IMR-90 (cell line): ENCODE measurements at regions not wholly inside any gene's neighbourhood (a gene's known extent, or its start where the extent isn't known, plus 50 kb on each side); places are given as distances from the start of the nearest gene placed in this dataset.

ENCODE experiments used
- ATAC-seq: fragments of 200-7000 bp; cut with Tn5 transposase; 2 replicates; pipeline ENCODE4 v1.9.1; 2020; ENCODE audit warnings: low read depth, mild to moderate bottlenecking, moderate library complexity
- BruUV-seq: library from RNA; stranded (reverse); fragments of 400-500 nt; replicated peaks from 2 replicates; lab custom pipeline; 2021; lab: Mats Ljungman, UMichigan
- CTCF ChIA-PET: fragments of 300-600 bp; formaldehyde crosslinking; extraction: SDS; loops from one replicate; lab custom pipeline; 2021; ENCODE audit warnings: antibody characterized with exemption; lab: Yijun Ruan, JAX
- POLR2A ChIA-PET: fragments of 300-600 bp; sonication (Branson Sonifier 250); formaldehyde crosslinking; loops from one replicate; lab custom pipeline; 2022; ENCODE audit warnings: antibody characterized with exemption; ENCODE audit not compliant: unreplicated experiment; lab: Charles Lee
- DNase-seq: peaks from one replicate; pipeline ENCODE4 v3.0.0; 2013
- H2AFZ ChIP-seq: replicated peaks from 2 replicates; pipeline ENCODE3; 2013; ENCODE audit warnings: low read length, mild to moderate bottlenecking; ENCODE audit not compliant: poor library complexity
- H2AK5ac ChIP-seq: 2 replicates; pipeline ENCODE4 v1.6.1; 2013; ENCODE audit warnings: low read depth, low read length, inconsistent platforms
- H2AK9ac ChIP-seq: replicated peaks from 2 replicates; pipeline ENCODE3; 2013; ENCODE audit warnings: mild to moderate bottlenecking, low read depth, low read length, moderate library complexity; ENCODE audit not compliant: poor library complexity
- H2BK120ac ChIP-seq: 2 replicates; pipeline ENCODE4 v1.6.1; 2013; ENCODE audit warnings: low read depth, low read length, inconsistent platforms
- H2BK15ac ChIP-seq: 3 replicates; pipeline ENCODE4 v1.6.1; 2013; ENCODE audit warnings: low read depth, low read length, inconsistent platforms
- H2BK20ac ChIP-seq: 2 replicates; pipeline ENCODE4 v1.6.1; 2013; ENCODE audit warnings: low read depth, mild to moderate bottlenecking, inconsistent platforms, low read length, moderate library complexity
- H2BK5ac ChIP-seq: 2 replicates; pipeline ENCODE4 v1.6.1; 2013; ENCODE audit warnings: mild to moderate bottlenecking, low read depth, low read length, inconsistent platforms; ENCODE audit not compliant: poor library complexity, severe bottlenecking
- H3K14ac ChIP-seq: replicated peaks from 2 replicates; pipeline ENCODE4 v1.6.1; 2013; ENCODE audit warnings: low read depth, low read length, inconsistent platforms
- H3K18ac ChIP-seq: 2 replicates; pipeline ENCODE4 v1.6.1; 2013; ENCODE audit warnings: low read depth, low read length, control low read depth
- H3K23ac ChIP-seq: 2 replicates; pipeline ENCODE4 v1.6.1; 2013; ENCODE audit warnings: low read depth, low read length, inconsistent platforms
- H3K27ac ChIP-seq: 2 replicates; pipeline ENCODE4 v1.5.1; 2013; ENCODE audit warnings: mild to moderate bottlenecking, control low read depth, low read length; ENCODE audit not compliant: insufficient read depth
- H3K27me3 ChIP-seq: 2 replicates; pipeline ENCODE4 v1.6.1; 2013; ENCODE audit warnings: low read length; ENCODE audit not compliant: control insufficient read depth, insufficient read depth
- H3K36me3 ChIP-seq: 2 replicates; pipeline ENCODE4 v1.6.1; 2013; ENCODE audit warnings: low read length, mixed read lengths; ENCODE audit not compliant: control insufficient read depth, insufficient read depth
- H3K4ac ChIP-seq: 2 replicates; pipeline ENCODE4 v1.6.1; 2013; ENCODE audit warnings: low read depth, low read length, inconsistent platforms
- H3K4me1 ChIP-seq: 2 replicates; pipeline ENCODE4 v1.6.1; 2013; ENCODE audit warnings: low read length, mixed read lengths; ENCODE audit not compliant: control insufficient read depth, insufficient read depth
- H3K4me2 ChIP-seq: 2 replicates; pipeline ENCODE4 v1.6.1; 2013; ENCODE audit warnings: low read depth, mild to moderate bottlenecking, control low read depth, low read length, moderate library complexity
- H3K4me3 ChIP-seq: 2 replicates; pipeline ENCODE4 v1.5.1; 2013; ENCODE audit warnings: low read depth, mild to moderate bottlenecking, control low read depth, low read length, moderate library complexity; ENCODE audit not compliant: insufficient read depth
- H3K56ac ChIP-seq: 2 replicates; pipeline ENCODE4 v1.6.1; 2013; ENCODE audit warnings: low read length, inconsistent platforms; ENCODE audit not compliant: insufficient read depth; ENCODE audit errors: extremely low read depth
- H3K79me1 ChIP-seq, 2 experiments: 2 replicates each; pipeline ENCODE4 v1.6.1; 2013; ENCODE audit warnings: low read length in 2 of 2, inconsistent platforms in 1 of 2, low read depth in 1 of 2
- H3K9ac ChIP-seq: 2 replicates; pipeline ENCODE4 v1.6.1; 2013; ENCODE audit warnings: low read depth, low read length, control low read depth
- H3K9me1 ChIP-seq: 2 replicates; pipeline ENCODE4 v1.6.1; 2013; ENCODE audit warnings: low read length, inconsistent platforms; ENCODE audit not compliant: insufficient read depth
- H3K9me3 ChIP-seq: 2 replicates; pipeline ENCODE4 v1.6.1; 2013; ENCODE audit warnings: low read length; ENCODE audit not compliant: control insufficient read depth, insufficient read depth
- H4K20me1 ChIP-seq: 2 replicates; pipeline ENCODE4 v1.6.1; 2013; ENCODE audit warnings: low read length, inconsistent platforms; ENCODE audit not compliant: insufficient read depth
- H4K5ac ChIP-seq: 2 replicates; pipeline ENCODE4 v1.6.1; 2013; ENCODE audit warnings: mild to moderate bottlenecking, low read depth, low read length, control low read depth
- H4K8ac ChIP-seq, 2 experiments: 2 replicates each; pipeline ENCODE4 v1.6.1; 2013; ENCODE audit warnings: low read depth in 2 of 2, low read length in 2 of 2, control low read depth in 1 of 2, inconsistent platforms in 1 of 2
- H4K91ac ChIP-seq: 2 replicates; pipeline ENCODE4 v1.6.1; 2013; ENCODE audit warnings: low read depth, low read length, inconsistent platforms; ENCODE audit not compliant: insufficient read depth
- BHLHE40 ChIP-seq: fragments of 150-350 bp; IDR thresholded peaks from 2 replicates; pipeline ENCODE4 v1.6.1; 2016; ENCODE audit warnings: mild to moderate bottlenecking, low read depth, low read length
- CEBPB ChIP-seq: IDR thresholded peaks from 2 replicates; pipeline ENCODE4 v1.6.1; 2012; ENCODE audit warnings: low read depth, low read length, improper control_type of control experiment
- CHD1 ChIP-seq: IDR thresholded peaks from 2 replicates; pipeline ENCODE4 v1.6.1; 2012; ENCODE audit warnings: low read depth, low read length, improper control_type of control experiment
- FOS ChIP-seq: fragments of 150-350 bp; IDR thresholded peaks from 2 replicates; pipeline ENCODE4 v1.6.1; 2016; ENCODE audit warnings: low read depth, low read length
- MAFK ChIP-seq: IDR thresholded peaks from 2 replicates; pipeline ENCODE4 v1.6.1; 2012; ENCODE audit warnings: low read depth, low read length, improper control_type of control experiment
- MAZ ChIP-seq: IDR thresholded peaks from 2 replicates; pipeline ENCODE4 v1.6.1; 2012; ENCODE audit warnings: low read depth, mild to moderate bottlenecking, low read length, improper control_type of control experiment, moderate library complexity, borderline replicate concordance
- MXI1 ChIP-seq: IDR thresholded peaks from 2 replicates; pipeline ENCODE4 v1.6.1; 2012; ENCODE audit warnings: low read depth, mild to moderate bottlenecking, low read length, moderate library complexity, borderline replicate concordance
- NFE2L2 ChIP-seq: fragments of 150-350 bp; IDR thresholded peaks from 2 replicates; pipeline ENCODE4 v1.6.1; 2016; ENCODE audit warnings: low read depth, mild to moderate bottlenecking, low read length
- POLR2A ChIP-seq: IDR thresholded peaks from 2 replicates; pipeline ENCODE4 v1.6.1; 2012; ENCODE audit warnings: mild to moderate bottlenecking, low read depth, low read length
- RAD21 ChIP-seq: IDR thresholded peaks from 2 replicates; pipeline ENCODE4 v1.6.1; 2012; ENCODE audit warnings: low read length, improper control_type of control experiment
- RCOR1 ChIP-seq: IDR thresholded peaks from 2 replicates; pipeline ENCODE4 v1.6.1; 2012; ENCODE audit warnings: mild to moderate bottlenecking, low read length, improper control_type of control experiment; ENCODE audit not compliant: insufficient replicate concordance
- RFX5 ChIP-seq: IDR thresholded peaks from 2 replicates; pipeline ENCODE4 v1.8.0; 2012; ENCODE audit warnings: low read depth, mild to moderate bottlenecking, low read length, moderate library complexity
- SMC3 ChIP-seq: fragments of 150-350 bp; IDR thresholded peaks from 2 replicates; pipeline ENCODE4 v1.6.1; 2016; ENCODE audit warnings: low read depth, mild to moderate bottlenecking, antibody characterized with exemption, low read length, moderate library complexity
- WGBS, 2 experiments: methylation state at CpG; one replicate each; pipeline versions ENCODE4 v1.1.5 to v1.1.7; 2013; ENCODE audit warnings: missing lambda C conversion rate in 2 of 2; ENCODE audit not compliant: insufficient read length in 1 of 2; ENCODE audit errors: extremely low coverage in 2 of 2; 5-methylcytosine and 5-hydroxymethylcytosine counted together
- dilution Hi-C: fragments of 300-500 bp; cut with HindIII; formaldehyde crosslinking; loops from one replicate; pipeline ENCODE4 v1.14.3; 2018; ENCODE audit warnings: low sequenced_read_pairs; ENCODE audit not compliant: unreplicated experiment
- in situ Hi-C: fragments of 300-500 bp; cut with MboI; formaldehyde crosslinking; loops from 3 replicates; pipeline ENCODE4 v1.14.3; 2019; ENCODE audit warnings: low sequenced_read_pairs, inconsistent platforms, mixed read lengths
- intact Hi-C: fragments of 100-400 bp; cut with micrococcal nuclease; formaldehyde crosslinking; loops from 2 replicates; pipeline ENCODE4 v1.10.0; 2022
- TF ChIP-seq, protein P1 (sequence below): conservative IDR thresholded peaks from 2 replicates; pipeline ENCODE4 v1.5.1; 2012; ENCODE audit warnings: mild to moderate bottlenecking, low read depth, low read length, improper control_type of control experiment
- TF ChIP-seq, protein P2 (sequence below): fragments of 150-350 bp; IDR thresholded peaks from 2 replicates; pipeline ENCODE4 v1.6.1; 2016; ENCODE audit warnings: low read depth, mild to moderate bottlenecking, low read length, moderate library complexity, borderline replicate concordance
- TF ChIP-seq, protein P3 (sequence below): fragments of 150-350 bp; IDR thresholded peaks from 2 replicates; pipeline ENCODE4 v1.6.1; 2017; ENCODE audit warnings: mild to moderate bottlenecking, antibody characterized with exemption, low read length, low read depth

DNA sequence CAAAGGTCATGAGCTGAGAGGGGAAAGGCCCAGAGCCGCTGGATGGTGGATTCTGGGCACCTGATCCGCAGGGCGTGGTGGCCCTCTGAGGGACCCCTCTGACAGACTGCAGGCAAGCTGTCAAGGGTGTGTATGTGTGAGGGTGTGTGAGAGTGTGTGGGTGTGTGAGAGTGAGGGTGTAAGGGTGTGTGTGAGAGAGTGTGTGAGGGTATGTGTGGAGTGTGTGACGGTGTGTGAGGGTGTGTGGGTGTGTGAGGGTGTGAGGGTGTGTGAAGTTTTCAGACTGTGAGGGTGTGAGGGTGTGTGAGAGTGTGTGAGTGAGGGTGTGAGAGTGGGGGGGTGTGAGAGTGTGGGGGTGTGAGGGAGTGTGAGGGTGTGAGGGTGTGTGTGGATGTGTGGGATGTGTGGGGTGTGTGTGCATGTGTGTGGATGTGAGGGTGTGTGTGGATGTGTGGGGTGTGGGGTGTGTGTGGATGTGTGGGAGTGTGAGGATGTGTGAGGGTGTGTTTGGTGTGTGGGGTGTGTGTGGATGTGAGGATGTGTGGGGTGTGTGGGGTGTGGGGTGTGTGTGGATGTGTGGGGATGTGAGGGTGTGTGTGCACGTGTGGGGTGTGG lies 156.7 kb downstream of the TMEM121 start:
- dilution Hi-C loops (no loop called here), in situ Hi-C loops (no loop called here), intact Hi-C loops (no loop called here)
- Histone ChIP-seq H3K27ac (no peak overlapping the region), H3K9me1 (no peaks in the 10 kb centered on the region), H2AK9ac (no peak overlapping the region), H4K8ac (no peak overlapping the region), H3K79me1 (no peaks in the 10 kb centered on the region), H3K14ac (no peak overlapping the region), H2BK120ac (no peak overlapping the region), H3K4me3 (no peak overlapping the region), H3K9ac (no peak overlapping the region), H3K56ac (no peak overlapping the region), H3K23ac (no peak overlapping the region), H3K18ac (no peak overlapping the region), H2BK20ac (no peak overlapping the region), H3K4ac (no peak overlapping the region), H2AFZ (no peak overlapping the region), H3K27me3 (no peaks in the 10 kb centered on the region), H4K20me1 (no peaks in the 10 kb centered on the region), H4K91ac (no peak overlapping the region), H4K5ac (no peak overlapping the region), H3K9me3 (peaks cover 4% of the 10 kb centered on the region; the same call in 1 of the 2 replicates), H2AK5ac (no peak overlapping the region), H3K4me2 (no peak overlapping the region), H3K4me1 (no peaks in the 10 kb centered on the region), H2BK5ac (peak overlapping the region; percentile 19), H2BK15ac (no peak overlapping the region), H3K36me3 (no peaks in the 10 kb centered on the region)
- ChIA-PET POLR2A (no interaction called here), CTCF (no interaction called here)
- 74 to 100% methylated on average over 1 to 3 of the region's 5 CpGs for WGBS, 2 experiments
- no peak for DNase-seq
- ATAC-seq: no peak
- TF ChIP-seq RAD21: no peak
- TF ChIP-seq MAFK: no peak
- TF ChIP-seq, protein P1, sequence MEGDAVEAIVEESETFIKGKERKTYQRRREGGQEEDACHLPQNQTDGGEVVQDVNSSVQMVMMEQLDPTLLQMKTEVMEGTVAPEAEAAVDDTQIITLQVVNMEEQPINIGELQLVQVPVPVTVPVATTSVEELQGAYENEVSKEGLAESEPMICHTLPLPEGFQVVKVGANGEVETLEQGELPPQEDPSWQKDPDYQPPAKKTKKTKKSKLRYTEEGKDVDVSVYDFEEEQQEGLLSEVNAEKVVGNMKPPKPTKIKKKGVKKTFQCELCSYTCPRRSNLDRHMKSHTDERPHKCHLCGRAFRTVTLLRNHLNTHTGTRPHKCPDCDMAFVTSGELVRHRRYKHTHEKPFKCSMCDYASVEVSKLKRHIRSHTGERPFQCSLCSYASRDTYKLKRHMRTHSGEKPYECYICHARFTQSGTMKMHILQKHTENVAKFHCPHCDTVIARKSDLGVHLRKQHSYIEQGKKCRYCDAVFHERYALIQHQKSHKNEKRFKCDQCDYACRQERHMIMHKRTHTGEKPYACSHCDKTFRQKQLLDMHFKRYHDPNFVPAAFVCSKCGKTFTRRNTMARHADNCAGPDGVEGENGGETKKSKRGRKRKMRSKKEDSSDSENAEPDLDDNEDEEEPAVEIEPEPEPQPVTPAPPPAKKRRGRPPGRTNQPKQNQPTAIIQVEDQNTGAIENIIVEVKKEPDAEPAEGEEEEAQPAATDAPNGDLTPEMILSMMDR: no peak
- no peak for TF ChIP-seq BHLHE40
- TF ChIP-seq SMC3: no peak
- TF ChIP-seq, protein P2, sequence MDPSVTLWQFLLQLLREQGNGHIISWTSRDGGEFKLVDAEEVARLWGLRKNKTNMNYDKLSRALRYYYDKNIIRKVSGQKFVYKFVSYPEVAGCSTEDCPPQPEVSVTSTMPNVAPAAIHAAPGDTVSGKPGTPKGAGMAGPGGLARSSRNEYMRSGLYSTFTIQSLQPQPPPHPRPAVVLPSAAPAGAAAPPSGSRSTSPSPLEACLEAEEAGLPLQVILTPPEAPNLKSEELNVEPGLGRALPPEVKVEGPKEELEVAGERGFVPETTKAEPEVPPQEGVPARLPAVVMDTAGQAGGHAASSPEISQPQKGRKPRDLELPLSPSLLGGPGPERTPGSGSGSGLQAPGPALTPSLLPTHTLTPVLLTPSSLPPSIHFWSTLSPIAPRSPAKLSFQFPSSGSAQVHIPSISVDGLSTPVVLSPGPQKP: no peak
- TF ChIP-seq NFE2L2: no peak
- TF ChIP-seq MAZ: no peak
- no peak for TF ChIP-seq CHD1
- TF ChIP-seq POLR2A: no peak
- no peak for TF ChIP-seq RCOR1
- TF ChIP-seq MXI1: no peak
- TF ChIP-seq, protein P3, sequence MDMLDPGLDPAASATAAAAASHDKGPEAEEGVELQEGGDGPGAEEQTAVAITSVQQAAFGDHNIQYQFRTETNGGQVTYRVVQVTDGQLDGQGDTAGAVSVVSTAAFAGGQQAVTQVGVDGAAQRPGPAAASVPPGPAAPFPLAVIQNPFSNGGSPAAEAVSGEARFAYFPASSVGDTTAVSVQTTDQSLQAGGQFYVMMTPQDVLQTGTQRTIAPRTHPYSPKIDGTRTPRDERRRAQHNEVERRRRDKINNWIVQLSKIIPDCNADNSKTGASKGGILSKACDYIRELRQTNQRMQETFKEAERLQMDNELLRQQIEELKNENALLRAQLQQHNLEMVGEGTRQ: no peak
- TF ChIP-seq CEBPB: no peak
- no peak for TF ChIP-seq RFX5
- TF ChIP-seq FOS: no peak
- no TSS peak for BruUV-seq
